WTC11 (cell line): ENCODE measurements at regions not wholly inside any gene's neighbourhood (a gene's known extent, or its start where the extent isn't known, plus 50 kb on each side); places are given as distances from the start of the nearest gene placed in this dataset.

ENCODE experiments used
- ATAC-seq: fragments of 200-7000 bp; cut with Tn5 transposase; 2 replicates; pipeline ENCODE4 v1.10.0; 2021; ENCODE audit warnings: mild to moderate bottlenecking, moderate library complexity
- CTCF ChIA-PET: fragments of 300-600 bp; sonication (Branson Sonifier 250); formaldehyde crosslinking; loops from one replicate; lab custom pipeline; 2021; ENCODE audit warnings: antibody characterized with exemption; lab: Charles Lee
- POLR2A ChIA-PET: fragments of 350-600 bp; sonication (Branson Sonifier 250); formaldehyde crosslinking; loops from one replicate; lab custom pipeline; 2021; ENCODE audit warnings: antibody characterized with exemption; lab: Charles Lee
- DNase-seq: peaks from one replicate; pipeline ENCODE4 v3.0.0; 2021; ENCODE audit warnings: low spot score
- H3K27ac Mint-ChIP-seq: 2 replicates; pipeline ENCODE4 v1.8.0; 2021; ENCODE audit warnings: mixed read lengths
- H3K27me3 Mint-ChIP-seq: 2 replicates; pipeline ENCODE4 v1.8.0; 2021; ENCODE audit warnings: low read depth, mild to moderate bottlenecking, moderate library complexity, mixed read lengths
- H3K36me3 Mint-ChIP-seq: 2 replicates; pipeline ENCODE4 v1.8.0; 2021; ENCODE audit warnings: mixed read lengths
- H3K4me1 Mint-ChIP-seq: 2 replicates; pipeline ENCODE4 v1.8.0; 2022; ENCODE audit warnings: mixed read lengths
- H3K4me3 Mint-ChIP-seq: 2 replicates; pipeline ENCODE4 v1.8.0; 2021; ENCODE audit warnings: mild to moderate bottlenecking, moderate library complexity, mixed read lengths
- H3K9me3 Mint-ChIP-seq: 2 replicates; pipeline ENCODE4 v1.8.0; 2021; ENCODE audit warnings: mixed read lengths
- AR ChIP-seq: fragments of 250-450 bp; sonication (Bioruptor Pico); IDR thresholded peaks from 2 replicates; pipeline ENCODE4 v1.9.0; 2021; ENCODE audit warnings: mild to moderate bottlenecking
- CREM ChIP-seq: sonication (generic); formaldehyde crosslinking; IDR thresholded peaks from 2 replicates; pipeline ENCODE4 v1.8.1; 2022; ENCODE audit warnings: mild to moderate bottlenecking, missing genetic modification reagents, moderate library complexity
- ETV6 ChIP-seq: sonication (generic); formaldehyde crosslinking; IDR thresholded peaks from 2 replicates; pipeline ENCODE4 v1.8.1; 2022; ENCODE audit warnings: mild to moderate bottlenecking, missing genetic modification reagents
- FOXK1 ChIP-seq: sonication (generic); formaldehyde crosslinking; IDR thresholded peaks from 2 replicates; pipeline ENCODE4 v1.8.0; 2022; ENCODE audit warnings: mild to moderate bottlenecking, moderate library complexity, missing genetic modification reagents
- GABPB1 ChIP-seq: sonication (generic); formaldehyde crosslinking; IDR thresholded peaks from 2 replicates; pipeline ENCODE4 v1.8.1; 2023; ENCODE audit warnings: mild to moderate bottlenecking, missing genetic modification reagents
- GRHL2 ChIP-seq: fragments of 250-450 bp; sonication (Bioruptor Pico); IDR thresholded peaks from 2 replicates; pipeline ENCODE4 v1.8.0; 2022; ENCODE audit warnings: mild to moderate bottlenecking, moderate library complexity; ENCODE audit not compliant: insufficient replicate concordance, severe bottlenecking
- IRF2 ChIP-seq: sonication (generic); formaldehyde crosslinking; IDR thresholded peaks from 2 replicates; pipeline ENCODE4 v1.8.0; 2022; ENCODE audit warnings: low read depth, missing genetic modification reagents, borderline replicate concordance
- NFE2L1 ChIP-seq: sonication (generic); formaldehyde crosslinking; IDR thresholded peaks from 2 replicates; pipeline ENCODE4 v1.8.1; 2023; ENCODE audit warnings: missing genetic modification reagents
- NFYB ChIP-seq: sonication (generic); formaldehyde crosslinking; conservative IDR thresholded peaks from 2 replicates; pipeline ENCODE4 v1.8.0; 2022; ENCODE audit warnings: low read depth, missing genetic modification reagents
- NR1H2 ChIP-seq: sonication (generic); formaldehyde crosslinking; IDR thresholded peaks from 2 replicates; pipeline ENCODE4 v1.9.0; 2021; ENCODE audit warnings: mild to moderate bottlenecking, moderate library complexity, missing genetic modification reagents
- NR2C2 ChIP-seq: sonication (generic); formaldehyde crosslinking; IDR thresholded peaks from 2 replicates; pipeline ENCODE4 v1.8.0; 2022; ENCODE audit warnings: mild to moderate bottlenecking, missing genetic modification reagents
- SMAD3 ChIP-seq: sonication (generic); formaldehyde crosslinking; IDR thresholded peaks from 2 replicates; pipeline ENCODE4 v1.8.0; 2022; ENCODE audit warnings: missing genetic modification reagents, mild to moderate bottlenecking, borderline replicate concordance
- TEAD4 ChIP-seq: sonication (generic); formaldehyde crosslinking; IDR thresholded peaks from 2 replicates; pipeline ENCODE4 v1.8.0; 2022; ENCODE audit warnings: mild to moderate bottlenecking, missing genetic modification reagents
- ZNF121 ChIP-seq: sonication (generic); formaldehyde crosslinking; IDR thresholded peaks from 2 replicates; pipeline ENCODE4 v1.8.0; 2023; ENCODE audit warnings: missing genetic modification reagents
- ZNF219 ChIP-seq: sonication (generic); formaldehyde crosslinking; IDR thresholded peaks from 2 replicates; pipeline ENCODE4 v1.8.0; 2023; ENCODE audit warnings: missing genetic modification reagents, mild to moderate bottlenecking, borderline replicate concordance
- ZNF396 ChIP-seq: fragments of 250-450 bp; sonication (Bioruptor Pico); IDR thresholded peaks from 2 replicates; pipeline ENCODE4 v1.8.0; 2021; ENCODE audit warnings: mild to moderate bottlenecking, moderate library complexity, borderline replicate concordance
- ZNF416 ChIP-seq: fragments of 250-450 bp; sonication (Bioruptor Pico); IDR thresholded peaks from 2 replicates; pipeline ENCODE4 v1.9.0; 2021; ENCODE audit warnings: mild to moderate bottlenecking, inconsistent platforms
- ZNF423 ChIP-seq: fragments of 250-450 bp; sonication (Bioruptor Pico); IDR thresholded peaks from 2 replicates; pipeline ENCODE4 v2.1.2; 2022; ENCODE audit warnings: mild to moderate bottlenecking, moderate library complexity
- ZNF425 ChIP-seq: fragments of 250-450 bp; sonication (Bioruptor Pico); conservative IDR thresholded peaks from 2 replicates; pipeline ENCODE4 v1.9.0; 2021; ENCODE audit warnings: mild to moderate bottlenecking
- ZNF512 ChIP-seq: sonication (generic); formaldehyde crosslinking; IDR thresholded peaks from 2 replicates; pipeline ENCODE4 v1.8.1; 2022; ENCODE audit warnings: missing genetic modification reagents, borderline replicate concordance
- TF ChIP-seq, protein P1 (sequence below): sonication (generic); formaldehyde crosslinking; IDR thresholded peaks from 2 replicates; pipeline ENCODE4 v1.8.0; 2022; ENCODE audit warnings: mild to moderate bottlenecking, missing genetic modification reagents
- TF ChIP-seq, protein P2 (sequence below): sonication (generic); formaldehyde crosslinking; conservative IDR thresholded peaks from 2 replicates; pipeline ENCODE4 v1.8.1; 2022; ENCODE audit warnings: mild to moderate bottlenecking, missing genetic modification reagents
- TF ChIP-seq, protein P3 (sequence below): fragments of 250-450 bp; sonication (Bioruptor Pico); IDR thresholded peaks from 2 replicates; pipeline ENCODE4 v1.8.0; 2021; ENCODE audit warnings: mild to moderate bottlenecking

DNA sequence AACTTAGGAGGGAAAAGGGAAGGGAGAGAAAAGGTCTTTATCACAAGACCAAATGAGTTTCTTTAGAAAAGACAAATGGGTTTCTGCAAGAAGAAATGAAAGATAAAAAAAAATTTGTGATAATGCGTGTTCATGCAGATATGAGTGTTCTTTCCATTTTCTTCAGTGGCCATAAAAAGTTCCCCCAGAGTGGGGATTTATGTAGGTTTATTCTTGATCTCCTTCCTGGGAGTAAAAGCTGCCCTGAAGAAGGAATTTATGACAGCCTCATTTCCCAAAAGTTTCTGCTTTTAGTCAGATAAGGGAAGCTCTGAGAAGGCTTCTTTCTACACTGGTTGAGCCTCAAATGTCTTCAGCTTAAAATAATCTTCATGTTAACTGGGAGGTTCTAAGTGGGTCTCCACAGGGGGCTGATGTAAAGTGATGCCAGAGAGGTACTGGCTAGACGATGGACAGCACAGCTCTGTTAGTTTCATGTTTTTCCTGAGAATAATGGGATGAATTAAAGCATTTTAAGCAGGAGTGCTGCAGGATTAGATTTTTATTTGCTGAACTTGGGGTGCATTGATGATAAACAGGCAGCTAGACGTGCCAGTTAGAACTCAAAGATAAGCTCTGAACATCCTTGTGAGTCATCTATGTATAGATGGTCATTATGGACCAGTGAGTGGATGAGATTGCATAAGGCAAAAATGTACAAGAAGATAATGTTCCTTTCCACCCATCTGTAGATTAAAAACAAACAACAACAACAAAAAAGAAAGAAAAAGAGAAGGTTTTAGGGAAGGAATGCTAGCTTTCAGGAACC lies 65.6 kb upstream of the EPCAM start (continued):
- TF ChIP-seq ZNF425 (CRISPR knock-in tag) (no peak), NFYB (no peak), ETV6 (CRISPR knock-in tag) (no peak), ZNF423 (no peak), GRHL2 (CRISPR knock-in tag) (no peak), TEAD4 (CRISPR knock-in tag) (no peak)

DNA sequence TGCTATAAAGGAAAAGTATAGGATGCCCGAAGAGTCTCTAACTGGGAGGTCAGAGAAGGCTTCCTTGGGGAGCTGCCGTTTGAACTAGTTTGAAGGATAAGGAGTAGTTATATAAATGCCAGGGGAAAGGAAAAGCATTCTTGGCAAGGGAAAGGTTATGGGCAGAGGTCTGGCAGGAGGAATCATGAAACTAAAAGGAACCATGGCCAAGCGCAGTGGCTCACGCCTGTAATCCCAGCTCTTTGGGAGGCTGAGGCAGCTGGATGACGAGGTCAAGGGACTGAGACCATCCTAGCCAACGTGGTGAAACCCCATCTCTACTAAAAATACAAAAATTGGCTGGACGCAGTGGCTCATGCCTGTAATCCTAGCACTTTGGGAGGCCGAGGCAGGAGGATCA lies 66.8 kb upstream of the EPCAM start:
- Mint-ChIP-seq H3K4me3 (no peak overlapping the region), H3K9me3 (no peaks in the 10 kb centered on the region), H3K27ac (no peak overlapping the region), H3K27me3 (peaks cover 12% of the 10 kb centered on the region)
- ChIA-PET CTCF (interaction anchor here (1.3 to 3.4 kb wide), 2 partner anchors 11 to 21 kb away, joined by 3 to 11 read pairs; no protein-coding TSS in a partner anchor), POLR2A (no interaction called here)
- no peak for DNase-seq
- no peak for ATAC-seq
- TF ChIP-seq AR (CRISPR knock-in tag): no peak
- no peak for TF ChIP-seq IRF2 (CRISPR knock-in tag)
- TF ChIP-seq ETV6 (CRISPR knock-in tag): no peak
- no peak for TF ChIP-seq NFYB
- TF ChIP-seq NR1H2: no peak
- no peak for TF ChIP-seq CREM (CRISPR knock-in tag)
- no peak for TF ChIP-seq FOXK1 (CRISPR knock-in tag)
- TF ChIP-seq, all 79 proteins: peak for 0
- Mint-ChIP-seq H3K36me3 (no peaks in the 10 kb centered on the region), H3K4me1 (peaks cover 17% of the 10 kb centered on the region)

- Mint-ChIP-seq H3K27ac (no peak overlapping the region), H3K9me3 (no peaks in the 10 kb centered on the region), H3K27me3 (peaks cover 12% of the 10 kb centered on the region), H3K4me1 (peaks cover 17% of the 10 kb centered on the region), H3K36me3 (no peaks in the 10 kb centered on the region), H3K4me3 (no peak overlapping the region)
- DNase-seq: no peak
- ATAC-seq: no peak
- ChIA-PET CTCF (interaction anchor here (1.2 to 3.4 kb wide), 3 partner anchors 12 to 312 kb away, joined by 3 to 11 read pairs (median 3); no protein-coding TSS in a partner anchor), POLR2A (no interaction called here)
- TF ChIP-seq NFE2L1 (CRISPR knock-in tag): no peak
- no peak for TF ChIP-seq ZNF219 (CRISPR knock-in tag)
- no peak for TF ChIP-seq ZNF396
- TF ChIP-seq, protein P1, sequence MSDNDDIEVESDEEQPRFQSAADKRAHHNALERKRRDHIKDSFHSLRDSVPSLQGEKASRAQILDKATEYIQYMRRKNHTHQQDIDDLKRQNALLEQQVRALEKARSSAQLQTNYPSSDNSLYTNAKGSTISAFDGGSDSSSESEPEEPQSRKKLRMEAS (CRISPR knock-in tag): no peak
- TF ChIP-seq, protein P2, sequence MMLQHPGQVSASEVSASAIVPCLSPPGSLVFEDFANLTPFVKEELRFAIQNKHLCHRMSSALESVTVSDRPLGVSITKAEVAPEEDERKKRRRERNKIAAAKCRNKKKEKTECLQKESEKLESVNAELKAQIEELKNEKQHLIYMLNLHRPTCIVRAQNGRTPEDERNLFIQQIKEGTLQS (CRISPR knock-in tag): no peak
- TF ChIP-seq, protein P3, sequence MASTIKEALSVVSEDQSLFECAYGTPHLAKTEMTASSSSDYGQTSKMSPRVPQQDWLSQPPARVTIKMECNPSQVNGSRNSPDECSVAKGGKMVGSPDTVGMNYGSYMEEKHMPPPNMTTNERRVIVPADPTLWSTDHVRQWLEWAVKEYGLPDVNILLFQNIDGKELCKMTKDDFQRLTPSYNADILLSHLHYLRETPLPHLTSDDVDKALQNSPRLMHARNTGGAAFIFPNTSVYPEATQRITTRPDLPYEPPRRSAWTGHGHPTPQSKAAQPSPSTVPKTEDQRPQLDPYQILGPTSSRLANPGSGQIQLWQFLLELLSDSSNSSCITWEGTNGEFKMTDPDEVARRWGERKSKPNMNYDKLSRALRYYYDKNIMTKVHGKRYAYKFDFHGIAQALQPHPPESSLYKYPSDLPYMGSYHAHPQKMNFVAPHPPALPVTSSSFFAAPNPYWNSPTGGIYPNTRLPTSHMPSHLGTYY (CRISPR knock-in tag): no peak
- TF ChIP-seq NR1H2: no peak
- TF ChIP-seq ZNF121 (CRISPR knock-in tag): no peak
- no peak for TF ChIP-seq GABPB1
- TF ChIP-seq ZNF416 (CRISPR knock-in tag): no peak
- no peak for TF ChIP-seq ZNF512 (CRISPR knock-in tag)
- TF ChIP-seq SMAD3 (CRISPR knock-in tag): no peak
- no peak for TF ChIP-seq NR2C2
Measured at GRCh38 chr2:47301731-47302130, 67.4 kb upstream of the EPCAM start.
